Astrocyte (in vitro differentiated cells and primary cell): ENCODE measurements at regions not wholly inside any gene's neighbourhood (a gene's known extent, or its start where the extent isn't known, plus 50 kb on each side); places are given as distances from the start of the nearest gene placed in this dataset.

ENCODE experiments used
- DNase-seq: peaks from one replicate; pipeline ENCODE4 v3.0.0-alpha.2; 2010; ENCODE audit warnings: low read depth
- FAIRE-seq: peaks from 2 replicates; lab custom pipeline; 2011; peaks lifted over from hg19 to GRCh38; lab: Jason Lieb, UNC
- H2AFZ ChIP-seq: 2 replicates; pipeline ENCODE4 v1.6.0; 2012; ENCODE audit warnings: low read depth, low read length, inconsistent platforms
- H3K27ac ChIP-seq: 2 replicates; pipeline ENCODE4 v1.5.1; 2011; ENCODE audit warnings: low read depth, low read length, inconsistent platforms
- H3K27me3 ChIP-seq: 2 replicates; pipeline ENCODE4 v1.6.0; 2011; ENCODE audit warnings: low read length, inconsistent platforms; ENCODE audit not compliant: insufficient read depth
- H3K36me3 ChIP-seq: 2 replicates; pipeline ENCODE4 v1.5.1; 2011; ENCODE audit warnings: low read length, inconsistent platforms; ENCODE audit not compliant: insufficient read depth
- H3K4me1 ChIP-seq: 2 replicates; pipeline ENCODE4 v1.5.1; 2011; ENCODE audit warnings: low read length, inconsistent platforms; ENCODE audit not compliant: insufficient read depth
- H3K4me2 ChIP-seq: 2 replicates; pipeline ENCODE4 v1.6.0; 2012; ENCODE audit warnings: low read length, inconsistent platforms
- H3K4me3 ChIP-seq: 2 replicates; pipeline ENCODE4 v1.5.1; 2011; ENCODE audit warnings: low read depth, mild to moderate bottlenecking, low read length, inconsistent platforms; ENCODE audit not compliant: insufficient read depth
- H3K79me2 ChIP-seq: 2 replicates; pipeline ENCODE4 v1.6.0; 2012; ENCODE audit warnings: mild to moderate bottlenecking, low read length, inconsistent platforms; ENCODE audit not compliant: insufficient read depth
- H3K9ac ChIP-seq: 2 replicates; pipeline ENCODE4 v1.6.0; 2012; ENCODE audit warnings: mild to moderate bottlenecking, low read length, inconsistent platforms
- H3K9me3 ChIP-seq: 2 replicates; pipeline ENCODE4 v1.5.1; 2012; ENCODE audit warnings: low read depth, mild to moderate bottlenecking, low read length, inconsistent platforms; ENCODE audit not compliant: insufficient read depth
- H4K20me1 ChIP-seq: 2 replicates; pipeline ENCODE4 v1.6.0; 2012; ENCODE audit warnings: low read length, inconsistent platforms; ENCODE audit not compliant: insufficient read depth
- H3K27ac Mint-ChIP-seq: one replicate; pipeline ENCODE4 v1.8.0; 2021; ENCODE audit warnings: mild to moderate bottlenecking, mixed read lengths; ENCODE audit not compliant: unreplicated experiment
- H3K27me3 Mint-ChIP-seq: one replicate; pipeline ENCODE4 v1.8.0; 2021; ENCODE audit warnings: low read depth, mixed read lengths; ENCODE audit not compliant: unreplicated experiment
- H3K36me3 Mint-ChIP-seq: one replicate; pipeline ENCODE4 v1.8.0; 2021; ENCODE audit warnings: low read depth, mixed read lengths; ENCODE audit not compliant: unreplicated experiment
- H3K4me1 Mint-ChIP-seq: one replicate; pipeline ENCODE4 v1.8.0; 2021; ENCODE audit warnings: low read depth, mixed read lengths; ENCODE audit not compliant: unreplicated experiment
- H3K4me3 Mint-ChIP-seq: one replicate; pipeline ENCODE4 v1.8.0; 2021; ENCODE audit warnings: mild to moderate bottlenecking, moderate library complexity, mixed read lengths; ENCODE audit not compliant: unreplicated experiment
- H3K9me3 Mint-ChIP-seq: one replicate; pipeline ENCODE4 v1.8.0; 2021; ENCODE audit warnings: mild to moderate bottlenecking, mixed read lengths; ENCODE audit not compliant: unreplicated experiment
- CTCF ChIP-seq: IDR thresholded peaks from 2 replicates; pipeline ENCODE4 v1.5.1; 2011; ENCODE audit warnings: low read depth, mild to moderate bottlenecking, inconsistent platforms, low read length, moderate library complexity; ENCODE audit not compliant: insufficient read depth
- EZH2 ChIP-seq: IDR thresholded peaks from 2 replicates; pipeline ENCODE4 v1.6.1; 2012; ENCODE audit warnings: mild to moderate bottlenecking, low read length, inconsistent platforms; ENCODE audit not compliant: insufficient read depth

GRCh38 chr9:88326936-88327335 is 61.3 kb upstream of the SPIN1 start:
- Mint-ChIP-seq H3K27me3 (peaks cover 10% of the 10 kb centered on the region), H3K36me3 (peaks cover 2% of the 10 kb centered on the region), H3K27ac (no peak overlapping the region), H3K4me1 (peaks cover 14% of the 10 kb centered on the region), H3K4me3 (no peak overlapping the region), H3K9me3 (no peaks in the 10 kb centered on the region)
- Histone ChIP-seq H3K36me3 (no peaks in the 10 kb centered on the region), H3K79me2 (no peaks in the 10 kb centered on the region), H3K27ac (no peak overlapping the region), H3K9ac (no peak overlapping the region), H3K4me3 (no peak overlapping the region), H3K27me3 (no peaks in the 10 kb centered on the region), H3K9me3 (no peaks in the 10 kb centered on the region), H4K20me1 (no peaks in the 10 kb centered on the region), H2AFZ (no peak overlapping the region), H3K4me1 (no peaks in the 10 kb centered on the region), H3K4me2 (no peak overlapping the region)
- TF ChIP-seq CTCF, result no peak
- no peak for TF ChIP-seq EZH2
- FAIRE-seq (no peak), DNase-seq (no peak)

GRCh38 chr9:88326015-88326414 is 62.2 kb upstream of the SPIN1 start:
- H3K27ac ChIP-seq, result no peak overlapping the region
- no peak for DNase-seq
- TF ChIP-seq EZH2 (no peak), CTCF (no peak)
- H3K36me3 ChIP-seq, result no peaks in the 10 kb centered on the region
- H3K4me2 ChIP-seq, result no peak overlapping the region
- peaks cover 2% of the 10 kb centered on the region for H3K36me3 Mint-ChIP-seq
- no peak overlapping the region for H3K27ac Mint-ChIP-seq
- H3K9ac ChIP-seq, result no peak overlapping the region
- no peak overlapping the region for H3K4me3 ChIP-seq
- peaks cover 14% of the 10 kb centered on the region for H3K4me1 Mint-ChIP-seq
- no peak overlapping the region for H3K4me3 Mint-ChIP-seq
- no peak for FAIRE-seq
- H4K20me1 ChIP-seq, result no peaks in the 10 kb centered on the region
- H3K9me3 ChIP-seq, result no peaks in the 10 kb centered on the region
- no peaks in the 10 kb centered on the region for H3K4me1 ChIP-seq
- no peaks in the 10 kb centered on the region for H3K79me2 ChIP-seq
- H2AFZ ChIP-seq, result no peak overlapping the region
- no peaks in the 10 kb centered on the region for H3K9me3 Mint-ChIP-seq
- H3K27me3 ChIP-seq, result no peaks in the 10 kb centered on the region
- peaks cover 10% of the 10 kb centered on the region for H3K27me3 Mint-ChIP-seq

GRCh38 chr9:88322906-88323566 is 65.2 kb upstream of the SPIN1 start:
- Mint-ChIP-seq H3K27me3 (peaks cover 12% of the 10 kb centered on the region), H3K9me3 (no peaks in the 10 kb centered on the region), H3K27ac (peak overlapping the region; percentile 19), H3K36me3 (peaks cover 2% of the 10 kb centered on the region), H3K4me1 (peaks cover 14% of the 10 kb centered on the region), H3K4me3 (peak overlapping the region; percentile 14)
- Histone ChIP-seq H3K9me3 (no peaks in the 10 kb centered on the region), H3K9ac (no peak overlapping the region), H2AFZ (no peak overlapping the region), H3K27ac (no peak overlapping the region), H3K4me3 (no peak overlapping the region), H3K79me2 (no peaks in the 10 kb centered on the region), H3K4me1 (no peaks in the 10 kb centered on the region), H3K36me3 (no peaks in the 10 kb centered on the region), H3K4me2 (no peak overlapping the region), H4K20me1 (no peaks in the 10 kb centered on the region), H3K27me3 (no peaks in the 10 kb centered on the region)
- DNase-seq (peak; percentile 79), FAIRE-seq (peak; percentile 86)
- TF ChIP-seq EZH2 (no peak), CTCF (no peak)
